Left ventricle myocardium inferior (tissue), 1 donor: ENCODE measurements at regions not wholly inside any gene's neighbourhood (a gene's known extent, or its start where the extent isn't known, plus 50 kb on each side); places are given as distances from the start of the nearest gene placed in this dataset.

ENCODE experiments used
- DNase-seq: peaks from one replicate; pipeline ENCODE4 v3.0.0-alpha.2; 2020
- H3K27ac ChIP-seq: fragments of 200-600 bp; replicated peaks from 2 replicates; pipeline ENCODE4 v1.8.0; 2021
- H3K27me3 ChIP-seq: fragments of 200-600 bp; 2 replicates; pipeline ENCODE4 v1.8.0; 2021; ENCODE audit warnings: low read depth
- H3K36me3 ChIP-seq: fragments of 200-600 bp; 2 replicates; pipeline ENCODE4 v1.8.0; 2021
- H3K4me1 ChIP-seq: fragments of 200-600 bp; 2 replicates; pipeline ENCODE4 v1.8.0; 2021
- H3K4me3 ChIP-seq: fragments of 200-600 bp; 2 replicates; pipeline ENCODE4 v1.8.0; 2021; ENCODE audit warnings: mild to moderate bottlenecking, moderate library complexity
- H3K9me3 ChIP-seq: fragments of 200-600 bp; replicated peaks from 2 replicates; pipeline ENCODE4 v1.8.0; 2021
- intact Hi-C: fragments of 100-400 bp; cut with micrococcal nuclease; formaldehyde crosslinking; loops from one replicate; pipeline ENCODE4 v1.11.0; 2022
- TF ChIP-seq, protein P1 (sequence below): fragments of 200-600 bp; IDR thresholded peaks from 2 replicates; pipeline ENCODE4 v1.8.0; 2021; ENCODE audit warnings: antibody characterized with exemption, mild to moderate bottlenecking, borderline replicate concordance
- donor health status: DM: no; HTN: yes; CAD: no; lungs with severe emphysema.

DNA sequence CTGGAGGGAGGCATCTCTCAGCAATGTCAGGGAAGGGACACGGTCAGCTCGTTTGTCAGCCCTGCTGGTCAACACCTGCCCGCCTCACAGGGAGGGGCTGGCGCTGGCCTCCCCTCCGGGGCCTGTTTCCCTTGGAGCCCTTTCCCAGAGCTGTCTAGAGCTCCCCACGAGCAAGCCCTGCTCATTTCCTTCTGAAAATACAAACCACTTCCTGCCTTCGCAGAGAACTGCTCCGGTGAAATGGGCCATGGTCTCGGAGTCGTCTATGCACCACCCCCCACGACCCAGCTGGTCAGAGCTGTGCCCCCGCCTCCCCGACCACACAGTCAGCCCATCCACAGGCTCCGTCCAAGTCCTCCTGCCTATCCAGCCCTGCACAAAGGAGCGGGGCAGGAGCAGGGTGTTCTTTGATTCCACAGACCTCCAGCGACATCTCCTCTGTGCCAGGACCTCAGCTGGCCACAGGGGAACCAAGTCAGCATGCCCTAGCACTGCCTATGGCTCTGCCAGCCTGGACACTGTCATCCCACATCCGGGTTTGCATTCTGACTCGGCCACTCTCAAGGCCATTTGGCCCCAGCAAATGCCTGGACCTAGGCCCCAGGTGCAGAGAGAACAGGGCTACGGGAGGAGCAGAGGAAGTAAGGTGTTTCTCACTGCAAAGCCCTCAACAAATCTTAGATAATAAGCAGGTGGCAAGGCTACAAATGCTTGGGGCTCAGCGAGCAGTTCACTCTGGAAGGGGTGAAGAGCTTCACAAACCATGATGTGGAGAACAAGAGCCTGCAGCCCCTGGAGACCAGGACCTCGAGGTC is 82.1 kb upstream of the WNT11 start:
- Histone ChIP-seq H3K4me1 (no peaks in the 10 kb centered on the region), H3K27me3 (no peaks in the 10 kb centered on the region), H3K4me3 (no peak overlapping the region), H3K36me3 (no peaks in the 10 kb centered on the region), H3K27ac (no peak overlapping the region), H3K9me3 (no peaks in the 10 kb centered on the region)
- TF ChIP-seq, protein P1, sequence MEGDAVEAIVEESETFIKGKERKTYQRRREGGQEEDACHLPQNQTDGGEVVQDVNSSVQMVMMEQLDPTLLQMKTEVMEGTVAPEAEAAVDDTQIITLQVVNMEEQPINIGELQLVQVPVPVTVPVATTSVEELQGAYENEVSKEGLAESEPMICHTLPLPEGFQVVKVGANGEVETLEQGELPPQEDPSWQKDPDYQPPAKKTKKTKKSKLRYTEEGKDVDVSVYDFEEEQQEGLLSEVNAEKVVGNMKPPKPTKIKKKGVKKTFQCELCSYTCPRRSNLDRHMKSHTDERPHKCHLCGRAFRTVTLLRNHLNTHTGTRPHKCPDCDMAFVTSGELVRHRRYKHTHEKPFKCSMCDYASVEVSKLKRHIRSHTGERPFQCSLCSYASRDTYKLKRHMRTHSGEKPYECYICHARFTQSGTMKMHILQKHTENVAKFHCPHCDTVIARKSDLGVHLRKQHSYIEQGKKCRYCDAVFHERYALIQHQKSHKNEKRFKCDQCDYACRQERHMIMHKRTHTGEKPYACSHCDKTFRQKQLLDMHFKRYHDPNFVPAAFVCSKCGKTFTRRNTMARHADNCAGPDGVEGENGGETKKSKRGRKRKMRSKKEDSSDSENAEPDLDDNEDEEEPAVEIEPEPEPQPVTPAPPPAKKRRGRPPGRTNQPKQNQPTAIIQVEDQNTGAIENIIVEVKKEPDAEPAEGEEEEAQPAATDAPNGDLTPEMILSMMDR: no peak
- DNase-seq: no peak
- intact Hi-C loops: no loop called here

DNA sequence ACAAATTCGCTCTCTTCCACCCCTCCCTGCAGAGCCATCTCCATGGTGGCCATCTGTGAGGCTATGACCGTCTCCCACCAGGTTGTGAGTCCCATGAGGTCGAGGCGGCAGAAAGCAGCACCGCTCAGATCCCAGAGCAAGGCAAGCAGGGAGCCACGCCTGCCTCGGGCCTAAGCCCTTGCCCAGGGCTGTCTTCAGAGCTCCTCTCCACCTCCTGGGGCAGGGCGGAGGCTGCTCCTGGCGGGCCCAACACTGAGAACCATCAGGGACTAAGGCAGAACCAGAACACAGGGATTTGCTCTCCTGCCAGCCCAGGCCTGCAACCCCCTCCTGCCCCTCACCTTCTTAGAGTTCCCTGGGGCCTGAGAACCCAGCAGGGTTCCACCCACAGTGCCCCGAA is 80.9 kb upstream of the WNT11 start:
- Histone ChIP-seq H3K9me3 (no peaks in the 10 kb centered on the region), H3K4me1 (no peaks in the 10 kb centered on the region), H3K27me3 (no peaks in the 10 kb centered on the region), H3K27ac (no peak overlapping the region), H3K36me3 (no peaks in the 10 kb centered on the region), H3K4me3 (no peak overlapping the region)
- intact Hi-C loops: no loop called here
- no peak for DNase-seq
- TF ChIP-seq, protein P1: no peak

DNA sequence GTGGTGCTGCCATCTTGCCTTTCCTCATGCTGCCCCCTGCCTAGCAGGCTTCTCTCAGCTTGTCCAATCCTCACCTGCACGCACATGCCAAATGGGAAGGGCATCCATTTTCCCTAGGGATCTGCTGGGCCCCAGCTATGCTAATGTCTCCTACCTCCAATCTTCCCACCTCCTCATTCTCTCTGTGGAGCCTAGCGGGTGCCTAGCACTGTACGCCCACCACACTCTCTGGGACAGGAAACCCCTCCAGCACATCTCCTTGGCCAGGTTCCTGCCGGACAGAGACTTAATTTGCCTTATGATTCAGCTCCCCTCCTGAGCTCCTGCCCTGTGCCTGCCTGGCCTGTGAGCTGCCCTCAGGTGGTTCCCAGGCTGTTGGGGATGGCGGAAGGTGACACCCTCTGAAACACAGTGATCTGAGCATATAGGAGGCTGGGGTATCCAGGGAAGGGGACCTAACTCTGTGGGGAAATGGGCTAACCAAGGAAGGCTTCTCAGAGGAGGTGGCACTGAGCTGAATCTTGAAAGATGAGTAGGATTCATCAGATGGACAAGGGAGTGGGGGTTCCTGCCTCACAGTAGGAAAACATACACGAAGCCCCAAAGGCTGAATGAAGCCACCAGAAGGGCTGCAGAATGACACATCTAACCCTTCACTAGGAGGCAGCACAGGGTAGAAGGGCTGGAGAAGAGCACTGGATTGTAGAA is 79.2 kb upstream of the WNT11 start:
- intact Hi-C loops: no loop called here
- TF ChIP-seq, protein P1: no peak

DNA sequence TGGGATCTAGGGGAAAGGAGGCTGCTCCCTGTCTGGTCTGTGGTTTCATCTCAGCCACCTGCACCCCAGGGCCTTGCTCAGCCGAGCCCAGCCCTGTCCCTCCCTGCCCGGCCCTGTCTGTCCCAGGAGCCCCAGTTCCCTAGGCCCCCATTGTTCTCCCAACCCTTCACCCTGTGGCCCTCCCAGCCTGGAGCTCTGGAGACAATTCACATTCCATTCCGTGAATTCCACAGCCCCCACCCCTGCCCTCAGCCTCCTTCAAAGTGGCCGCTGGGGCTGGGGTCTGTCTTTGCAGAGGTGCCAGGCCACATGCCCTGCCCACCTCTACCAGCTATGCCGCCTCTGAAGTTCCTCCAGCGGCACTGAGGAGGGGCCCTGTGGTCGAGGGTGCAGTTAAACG is 77.9 kb upstream of the WNT11 start:
- Histone ChIP-seq H3K27ac (no peak overlapping the region), H3K4me3 (no peak overlapping the region), H3K27me3 (no peaks in the 10 kb centered on the region), H3K9me3 (no peaks in the 10 kb centered on the region), H3K4me1 (no peaks in the 10 kb centered on the region), H3K36me3 (no peaks in the 10 kb centered on the region)
- intact Hi-C loops: no loop called here
- TF ChIP-seq, protein P1: no peak
- DNase-seq: no peak

More for the DNA sequence above, 79.2 kb upstream of the WNT11 start:
- no peaks in the 10 kb centered on the region for H3K36me3 ChIP-seq
- H3K9me3 ChIP-seq: no peaks in the 10 kb centered on the region
- DNase-seq: no peak
- no peak overlapping the region for H3K27ac ChIP-seq
- H3K4me1 ChIP-seq: no peaks in the 10 kb centered on the region
- H3K27me3 ChIP-seq: no peaks in the 10 kb centered on the region
- no peak overlapping the region for H3K4me3 ChIP-seq

DNA sequence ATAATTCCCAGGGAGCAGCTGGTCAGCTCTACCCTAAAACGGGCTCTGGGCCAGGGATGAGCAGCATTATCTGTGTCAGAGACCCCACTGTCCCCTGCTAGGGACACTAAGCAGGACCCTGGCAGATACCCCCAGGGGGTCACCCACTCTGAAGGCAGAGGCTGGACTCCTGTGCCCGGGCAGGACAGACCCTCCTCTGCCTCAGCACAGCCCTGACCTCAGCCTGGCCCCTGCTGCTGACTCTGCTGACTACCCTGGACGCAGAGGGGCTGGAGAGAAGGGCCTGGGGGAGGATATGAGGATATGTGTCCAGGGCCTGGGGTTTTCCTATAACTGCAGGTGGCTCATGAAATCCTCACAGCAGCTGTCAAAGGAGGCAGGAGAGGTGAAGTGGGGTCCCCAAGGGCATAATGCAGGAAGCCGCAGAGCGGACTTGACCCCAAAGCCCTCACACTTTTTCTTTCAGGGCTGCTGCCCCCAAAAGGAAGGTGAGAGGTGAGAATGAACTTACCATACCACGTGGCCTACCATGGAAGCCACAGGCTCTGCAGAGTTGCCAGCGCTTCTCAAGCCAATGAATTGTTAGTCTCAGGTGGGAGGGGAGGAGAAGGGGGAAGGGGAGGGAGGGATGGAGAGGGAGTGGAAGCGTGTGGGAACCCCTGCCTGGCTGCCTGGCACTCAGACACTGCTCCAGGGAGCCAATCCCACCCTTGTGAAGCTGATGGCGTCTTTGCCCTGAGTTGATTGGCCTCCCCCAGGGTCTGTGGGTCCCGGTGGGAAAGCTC is 76.7 kb upstream of the WNT11 start:
- H3K27me3 ChIP-seq: no peaks in the 10 kb centered on the region
- intact Hi-C loops: no loop called here
- H3K36me3 ChIP-seq: no peaks in the 10 kb centered on the region
- no peak for DNase-seq
- no peak overlapping the region for H3K27ac ChIP-seq
- H3K4me1 ChIP-seq: no peaks in the 10 kb centered on the region
- TF ChIP-seq, protein P1: no peak
- H3K9me3 ChIP-seq: no peaks in the 10 kb centered on the region
- no peak overlapping the region for H3K4me3 ChIP-seq
